B cell (primary cell): ENCODE measurements at regions not wholly inside any gene's neighbourhood (a gene's known extent, or its start where the extent isn't known, plus 50 kb on each side); places are given as distances from the start of the nearest gene placed in this dataset.

ENCODE experiments used
- ATAC-seq: fragments of 200-7000 bp; cut with Tn5 transposase; one replicate; pipeline ENCODE4 v1.10.0; 2021; ENCODE audit warnings: low read depth, mild to moderate bottlenecking, moderate number of reproducible peaks, moderate library complexity
- CTCF ChIA-PET: fragments of 350-600 bp; sonication (Branson Sonifier 250); formaldehyde crosslinking; loops from one replicate; lab custom pipeline; 2021; ENCODE audit warnings: antibody characterized with exemption, inconsistent platforms; lab: Charles Lee
- POLR2A ChIA-PET: fragments of 350-600 bp; sonication (Branson Sonifier 250); formaldehyde crosslinking; loops from one replicate; lab custom pipeline; 2021; ENCODE audit warnings: antibody characterized with exemption; lab: Charles Lee
- DNase-seq: peaks from one replicate; pipeline ENCODE4 v3.0.0; 2013
- H2AFZ ChIP-seq: 2 replicates; pipeline ENCODE4 v1.6.1; 2012; ENCODE audit warnings: mild to moderate bottlenecking, low read depth, low read length; ENCODE audit not compliant: insufficient read depth, poor library complexity, severe bottlenecking
- H3K27ac ChIP-seq, 2 donors: 1 replicate in 1 of 2; 2 replicates in 1 of 2; pipeline ENCODE4 v1.5.1; 2012 to 2013; ENCODE audit warnings: low read length in 2 of 2, mild to moderate bottlenecking in 2 of 2, moderate library complexity in 1 of 2
- H3K27me3 ChIP-seq, 4 experiments: fragments of 200-600 bp in 1 of 4; sonication (generic) in 1 of 4; replicated peaks in 1 of 4; 1 replicate in 2 of 4; 2 replicates in 2 of 4; pipeline versions ENCODE4 v1.6.1 to v1.7.0; 2013 to 2016; ENCODE audit warnings: low read length in 3 of 4, mild to moderate bottlenecking in 2 of 4, mixed read lengths in 1 of 4, moderate library complexity in 1 of 4; ENCODE audit not compliant: insufficient read depth in 4 of 4, control insufficient read depth in 3 of 4; ENCODE audit errors: control extremely low read depth in 1 of 4
- H3K36me3 ChIP-seq, 2 experiments: replicated peaks in 1 of 2; 1 replicate in 1 of 2; 2 replicates in 1 of 2; pipeline versions ENCODE4 v1.6.1 to v1.7.1; 2013; ENCODE audit warnings: low read length in 1 of 2; ENCODE audit not compliant: insufficient read depth in 2 of 2, control insufficient read depth in 1 of 2; ENCODE audit errors: control extremely low read depth in 1 of 2, extremely low read depth in 1 of 2
- H3K4me1 ChIP-seq, 2 donors: fragments of 200-600 bp in 1 of 2; sonication (generic) in 1 of 2; 1 replicate in 1 of 2; 2 replicates in 1 of 2; pipeline versions ENCODE4 v1.5.1 to v1.6.1; 2013 to 2017; ENCODE audit warnings: low read length in 2 of 2; ENCODE audit not compliant: control insufficient read depth in 2 of 2, insufficient read depth in 2 of 2
- H3K4me2 ChIP-seq: replicated peaks from 2 replicates; pipeline ENCODE3; 2012; ENCODE audit warnings: mild to moderate bottlenecking, low read depth, low read length; ENCODE audit not compliant: poor library complexity, severe bottlenecking
- H3K4me3 ChIP-seq, 5 experiments: fragments of 200-600 bp in 1 of 5; sonication (generic) in 1 of 5; 1 replicate in 3 of 5; 2 replicates in 2 of 5; pipeline versions ENCODE4 v1.5.1 to v1.7.0; 2011 to 2016; ENCODE audit warnings: low read length in 4 of 5, mild to moderate bottlenecking in 4 of 5, low read depth in 2 of 5, control low read depth in 1 of 5, moderate library complexity in 1 of 5; ENCODE audit not compliant: insufficient read depth in 1 of 5; ENCODE audit errors: control extremely low read depth in 1 of 5, extremely low read depth in 1 of 5
- H3K79me2 ChIP-seq: fragments of 200-600 bp; sonication (generic); one replicate; pipeline ENCODE4 v1.6.0; 2016; ENCODE audit warnings: low read length; ENCODE audit not compliant: control insufficient read depth, insufficient read depth
- H3K9ac ChIP-seq: fragments of 200-600 bp; sonication (generic); 2 replicates; pipeline ENCODE4 v1.6.1; 2017; ENCODE audit warnings: mild to moderate bottlenecking, low read length, moderate library complexity
- H3K9me3 ChIP-seq, 3 donors: one replicate each; pipeline versions ENCODE4 v1.6.1 to v1.7.1; 2013; ENCODE audit warnings: low read length in 2 of 3; ENCODE audit not compliant: control insufficient read depth in 2 of 3, insufficient read depth in 1 of 3; ENCODE audit errors: control extremely low read depth in 1 of 3
- H4K20me1 ChIP-seq: 2 replicates; pipeline ENCODE4 v1.6.0; 2012; ENCODE audit warnings: mild to moderate bottlenecking, low read length; ENCODE audit not compliant: insufficient read depth, control insufficient read depth, poor library complexity, severe bottlenecking
- H3K27ac Mint-ChIP-seq: one replicate; pipeline ENCODE4 v1.8.0; 2021; ENCODE audit warnings: mixed read lengths
- H3K27me3 Mint-ChIP-seq: one replicate; pipeline ENCODE4 v1.8.0; 2021; ENCODE audit warnings: mixed read lengths
- H3K4me1 Mint-ChIP-seq: one replicate; pipeline ENCODE4 v1.8.0; 2021; ENCODE audit warnings: mixed read lengths
- H3K4me3 Mint-ChIP-seq: one replicate; pipeline ENCODE4 v1.8.0; 2021; ENCODE audit warnings: mixed read lengths
- H3K9me3 Mint-ChIP-seq: one replicate; pipeline ENCODE4 v1.8.0; 2022; ENCODE audit warnings: mixed read lengths; ENCODE audit not compliant: insufficient read depth
- CTCF ChIP-seq: fragments of 200-600 bp; IDR thresholded peaks from one replicate; pipeline ENCODE4 v1.8.0; 2022; ENCODE audit warnings: antibody characterized with exemption, mild to moderate bottlenecking
- EZH2 ChIP-seq: IDR thresholded peaks from 2 replicates; pipeline ENCODE4 v1.6.1; 2012; ENCODE audit warnings: borderline replicate concordance, low read depth, mild to moderate bottlenecking, moderate library complexity, low read length; ENCODE audit not compliant: insufficient read depth, poor library complexity, severe bottlenecking
- WGBS: methylation state at CpG from one replicate; pipeline ENCODE4 v1.1.5; 2013; ENCODE audit warnings: missing lambda C conversion rate; ENCODE audit not compliant: insufficient coverage; 5-methylcytosine and 5-hydroxymethylcytosine counted together
- intact Hi-C: fragments of 100-400 bp; cut with micrococcal nuclease; formaldehyde crosslinking; loops from one replicate; pipeline ENCODE4 v1.10.0; 2022

GRCh38 chrY:8033200-8033599 is 1121.6 kb upstream of the AMELY start:
- Mint-ChIP-seq H3K27ac (no peak overlapping the region), H3K4me1 (no peaks in the 10 kb centered on the region), H3K4me3 (no peak overlapping the region), H3K9me3 (no peaks in the 10 kb centered on the region), H3K27me3 (no peaks in the 10 kb centered on the region)
- 50% methylated on average over 1 of the region's 2 CpGs for WGBS
- Histone ChIP-seq H3K4me1 (no peaks in the 10 kb centered on the region), H3K4me2 (no peak overlapping the region), H3K27me3 (no peaks in the 10 kb centered on the region), H4K20me1 (no peaks in the 10 kb centered on the region), H3K9me3 (no peaks in the 10 kb centered on the region), H3K27ac (no peak overlapping the region), H2AFZ (no peak overlapping the region), H3K79me2 (no peaks in the 10 kb centered on the region), H3K4me3 (no peak overlapping the region), H3K9ac (no peak overlapping the region), H3K36me3 (no peaks in the 10 kb centered on the region)
- ChIA-PET POLR2A (no interaction called here), CTCF (no interaction called here)
- no peak for ATAC-seq
- TF ChIP-seq EZH2 = no peak
- TF ChIP-seq CTCF = no peak
- no peak for DNase-seq
- intact Hi-C loops = no loop called here

GRCh38 chrY:8020540-8020939 is 1109.0 kb upstream of the AMELY start:
- Histone ChIP-seq H3K4me1 (no peaks in the 10 kb centered on the region), H3K27ac (no peak overlapping the region), H3K36me3 (no peaks in the 10 kb centered on the region), H3K4me3 (no peak overlapping the region), H3K9ac (no peak overlapping the region), H3K4me2 (no peak overlapping the region), H2AFZ (no peak overlapping the region), H4K20me1 (no peaks in the 10 kb centered on the region), H3K27me3 (no peaks in the 10 kb centered on the region), H3K9me3 (no peaks in the 10 kb centered on the region), H3K79me2 (no peaks in the 10 kb centered on the region)
- DNase-seq (no peak), ATAC-seq (no peak)
- Mint-ChIP-seq H3K27ac (no peak overlapping the region), H3K9me3 (no peaks in the 10 kb centered on the region), H3K27me3 (no peaks in the 10 kb centered on the region), H3K4me1 (no peaks in the 10 kb centered on the region), H3K4me3 (no peak overlapping the region)
- CTCF ChIA-PET = no interaction called here
- TF ChIP-seq CTCF (no peak), EZH2 (no peak)
- POLR2A ChIA-PET = no interaction called here
- intact Hi-C loops = no loop called here
- no CpG with 5 or more reads among the region's 1 CpG for WGBS
